Erythroblast (primary cell): ENCODE measurements at regions not wholly inside any gene's neighbourhood (a gene's known extent, or its start where the extent isn't known, plus 50 kb on each side); places are given as distances from the start of the nearest gene placed in this dataset.

Experiments used
- GATA1 ChIP-seq: IDR thresholded peaks from 2 replicates; pipeline ENCODE4 v1.6.1; 2011; ENCODE audit warnings: low read depth, mild to moderate bottlenecking, control low read depth, low read length, moderate library complexity
- POLR2A ChIP-seq: IDR thresholded peaks from 2 replicates; pipeline ENCODE4 v1.6.1; 2011; ENCODE audit warnings: mild to moderate bottlenecking, low read length

GRCh38 chr17:69812240-69812837 lies 262.7 kb upstream of the KCNJ16 start:
- TF ChIP-seq POLR2A: no peak
- TF ChIP-seq GATA1: no peak
